Body of pancreas (tissue), 4 donors: ENCODE measurements at regions not wholly inside any gene's neighbourhood (a gene's known extent, or its start where the extent isn't known, plus 50 kb on each side); places are given as distances from the start of the nearest gene placed in this dataset.

Experiments used
- ATAC-seq: fragments of 150-250 bp; one replicate; pipeline ENCODE4 v1.9.1; 2016
- DNase-seq, 4 donors: peaks; one replicate each; pipeline ENCODE4 v3.0.0-alpha.2; 2019
- H3K27ac ChIP-seq, 4 donors: fragments of 200-600 bp; sonication (generic); 1 replicate in 3 of 4; 2 replicates in 1 of 4; pipeline versions ENCODE4 v1.5.1 to v1.6.1; 2016 to 2019; ENCODE audit warnings: mild to moderate bottlenecking in 1 of 4, mixed read lengths in 1 of 4, moderate library complexity in 1 of 4
- H3K27me3 ChIP-seq, 2 donors: fragments of 200-600 bp; sonication (generic); one replicate each; pipeline ENCODE4 v1.6.0; 2016; ENCODE audit warnings: mild to moderate bottlenecking in 1 of 2
- H3K36me3 ChIP-seq, 2 donors: fragments of 200-600 bp; sonication (generic); replicated peaks in 1 of 2; 2 replicates each; pipeline ENCODE4 v1.5.1; 2016; ENCODE audit warnings: low read depth in 2 of 2; ENCODE audit not compliant: insufficient read depth in 1 of 2
- H3K4me1 ChIP-seq: fragments of 200-600 bp; sonication (generic); one replicate; pipeline ENCODE4 v1.6.0; 2016
- H3K4me3 ChIP-seq, 2 donors: fragments of 200-600 bp; sonication (generic); 1 replicate in 1 of 2; 2 replicates in 1 of 2; pipeline ENCODE4 v1.5.1; 2016 to 2019
- H3K9me3 ChIP-seq, 3 donors: fragments of 200-600 bp; sonication (generic); 1 replicate in 2 of 3; 2 replicates in 1 of 3; pipeline ENCODE4 v1.5.1; 2016
- POLR2A ChIP-seq, 3 donors: fragments of 450-650 bp; IDR thresholded peaks; one replicate each; pipeline ENCODE4 v1.6.1; 2016; ENCODE audit warnings: antibody characterized with exemption in 3 of 3, mild to moderate bottlenecking in 2 of 3
- WGBS, 2 donors: methylation state at CpG; one replicate each; pipeline ENCODE4 v1.1.5; 2017; 5-methylcytosine and 5-hydroxymethylcytosine counted together
- intact Hi-C: fragments of 100-400 bp; cut with DNase I; formaldehyde crosslinking; loops from one replicate; pipeline ENCODE4 v1.15.1; 2023
- TF ChIP-seq, protein P1 (sequence below), 7 experiments: fragments of 450-650 bp in 4 of 7; fragments of 200-600 bp in 3 of 7; sonication (generic) in 3 of 7; IDR thresholded peaks; one replicate each; pipeline ENCODE4 v1.5.1; 2016 to 2019; ENCODE audit warnings: antibody characterized with exemption in 7 of 7

DNA sequence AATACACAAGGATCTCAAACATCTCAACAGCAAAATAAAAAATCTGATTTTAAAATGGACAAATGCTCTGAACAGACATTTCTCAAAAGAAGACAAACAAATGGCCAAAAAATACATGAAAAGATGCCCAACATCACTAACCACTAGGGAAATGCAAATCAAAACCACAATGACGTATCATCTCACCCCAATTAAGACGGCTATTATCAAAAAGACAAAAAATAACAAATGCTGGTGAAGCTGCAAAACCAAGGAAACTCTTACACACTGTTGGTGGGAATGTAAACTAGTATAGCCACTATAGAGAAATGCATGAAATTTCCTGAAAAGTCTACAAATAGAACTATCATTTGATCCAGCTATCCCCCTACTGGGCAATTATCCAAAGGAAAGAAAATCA is 145.0 kb downstream of the BTG1 start:
- WGBS, 2 donors: 86 to 88% methylated on average over 2 of the region's 2 CpGs

DNA sequence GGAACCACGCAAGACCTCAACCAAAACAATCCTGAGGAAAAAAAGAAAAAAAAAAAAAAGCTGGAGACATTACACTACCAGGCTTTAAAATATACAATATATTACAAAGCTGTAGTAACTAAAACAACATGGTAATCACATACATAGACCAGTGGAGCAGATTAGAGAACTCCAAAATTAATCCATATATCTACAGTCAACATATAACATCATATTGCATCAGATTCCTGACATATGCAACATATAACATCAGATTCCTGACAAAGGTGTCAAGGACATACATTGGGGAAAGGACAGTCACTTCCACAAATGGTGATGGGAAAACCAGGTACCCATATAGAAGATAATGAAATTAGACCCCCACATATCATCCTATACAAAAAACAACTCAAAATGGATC is 145.8 kb downstream of the BTG1 start:
- ATAC-seq: no peak
- no peak for TF ChIP-seq POLR2A (IDR thresholded peaks at IDR 0.05)
- TF ChIP-seq, protein P1, sequence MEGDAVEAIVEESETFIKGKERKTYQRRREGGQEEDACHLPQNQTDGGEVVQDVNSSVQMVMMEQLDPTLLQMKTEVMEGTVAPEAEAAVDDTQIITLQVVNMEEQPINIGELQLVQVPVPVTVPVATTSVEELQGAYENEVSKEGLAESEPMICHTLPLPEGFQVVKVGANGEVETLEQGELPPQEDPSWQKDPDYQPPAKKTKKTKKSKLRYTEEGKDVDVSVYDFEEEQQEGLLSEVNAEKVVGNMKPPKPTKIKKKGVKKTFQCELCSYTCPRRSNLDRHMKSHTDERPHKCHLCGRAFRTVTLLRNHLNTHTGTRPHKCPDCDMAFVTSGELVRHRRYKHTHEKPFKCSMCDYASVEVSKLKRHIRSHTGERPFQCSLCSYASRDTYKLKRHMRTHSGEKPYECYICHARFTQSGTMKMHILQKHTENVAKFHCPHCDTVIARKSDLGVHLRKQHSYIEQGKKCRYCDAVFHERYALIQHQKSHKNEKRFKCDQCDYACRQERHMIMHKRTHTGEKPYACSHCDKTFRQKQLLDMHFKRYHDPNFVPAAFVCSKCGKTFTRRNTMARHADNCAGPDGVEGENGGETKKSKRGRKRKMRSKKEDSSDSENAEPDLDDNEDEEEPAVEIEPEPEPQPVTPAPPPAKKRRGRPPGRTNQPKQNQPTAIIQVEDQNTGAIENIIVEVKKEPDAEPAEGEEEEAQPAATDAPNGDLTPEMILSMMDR (IDR thresholded peaks at IDR 0.05): no peak
- Histone ChIP-seq H3K36me3 (no peaks in the 10 kb centered on the region), H3K27me3 (no peaks in the 10 kb centered on the region), H3K4me1 (peaks cover 20% of the 10 kb centered on the region), H3K4me3 (no peak overlapping the region), H3K27ac (no peak overlapping the region), H3K9me3 (no peaks in the 10 kb centered on the region)
- intact Hi-C loops: no loop called here
- DNase-seq: no peak
- 97 to 100% methylated on average over 1 of the region's 1 CpG for WGBS, 2 donors

More for the DNA sequence above, 145.0 kb downstream of the BTG1 start:
- TF ChIP-seq POLR2A (IDR thresholded peaks at IDR 0.05): no peak
- TF ChIP-seq, protein P1 (IDR thresholded peaks at IDR 0.05): no peak
- Histone ChIP-seq H3K4me3 (no peak overlapping the region), H3K27me3 (no peaks in the 10 kb centered on the region), H3K9me3 (no peaks in the 10 kb centered on the region), H3K4me1 (peaks cover 20% of the 10 kb centered on the region), H3K36me3 (no peaks in the 10 kb centered on the region), H3K27ac (no peak overlapping the region)
- intact Hi-C loops: no loop called here
- DNase-seq: no peak
- no peak for ATAC-seq

GRCh38 chr12:91998316-91998715 is 147.3 kb downstream of the BTG1 start:
- no peaks in the 10 kb centered on the region for H3K9me3 ChIP-seq
- DNase-seq (no peak), ATAC-seq (no peak)
- H3K27me3 ChIP-seq: no peaks in the 10 kb centered on the region
- peaks cover 16% of the 10 kb centered on the region for H3K4me1 ChIP-seq
- H3K4me3 ChIP-seq: no peak overlapping the region
- no peaks in the 10 kb centered on the region for H3K36me3 ChIP-seq
- no peak overlapping the region for H3K27ac ChIP-seq
- WGBS, 2 donors: 94 to 96% methylated on average over 2 of the region's 2 CpGs
- TF ChIP-seq POLR2A (IDR thresholded peaks at IDR 0.05): no peak
- TF ChIP-seq, protein P1 (IDR thresholded peaks at IDR 0.05): no peak
- intact Hi-C loops: no loop called here

DNA sequence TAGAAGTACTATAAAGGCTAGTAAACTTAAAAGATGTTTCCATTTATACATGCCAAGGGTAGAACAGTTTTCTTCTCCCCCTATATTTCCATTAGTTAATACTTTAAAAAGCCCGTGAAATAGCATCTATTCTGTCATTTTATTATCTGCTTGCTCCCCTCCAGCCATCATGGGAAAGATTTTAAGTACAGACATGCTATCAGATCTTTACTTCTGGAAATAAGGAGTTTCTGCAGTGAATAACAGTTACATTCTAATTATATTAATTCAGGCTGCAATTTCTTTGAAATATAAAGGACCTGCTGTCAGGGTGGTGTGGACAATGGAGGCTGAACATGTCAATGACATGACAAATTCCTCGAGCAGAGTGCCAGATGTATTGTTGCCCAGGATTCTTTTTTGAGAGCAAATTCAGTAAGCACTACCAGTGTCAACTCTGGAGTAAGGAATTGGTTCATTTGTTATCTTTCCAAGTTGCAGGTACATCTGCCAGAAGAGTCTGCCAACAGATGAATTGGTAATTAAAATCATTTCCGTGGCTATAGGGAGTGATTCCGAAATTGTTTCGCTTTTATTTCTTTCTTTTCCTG is 151.3 kb downstream of the BTG1 start:
- no peaks in the 10 kb centered on the region for H3K4me1 ChIP-seq
- no peaks in the 10 kb centered on the region for H3K36me3 ChIP-seq
- H3K27ac ChIP-seq: no peak overlapping the region
- DNase-seq: no peak
- 82 to 83% methylated on average over 5 of the region's 5 CpGs for WGBS, 2 donors
- H3K27me3 ChIP-seq: no peaks in the 10 kb centered on the region
- intact Hi-C loops: no loop called here
- H3K4me3 ChIP-seq: no peak overlapping the region
- no peak for TF ChIP-seq POLR2A (IDR thresholded peaks at IDR 0.05)
- TF ChIP-seq, protein P1 (IDR thresholded peaks at IDR 0.05): no peak
- no peak for ATAC-seq
- H3K9me3 ChIP-seq: no peaks in the 10 kb centered on the region

- WGBS, 2 donors: 91 to 93% methylated on average over 6 of the region's 6 CpGs
- H3K27ac ChIP-seq: no peak overlapping the region
- no peak for TF ChIP-seq POLR2A (IDR thresholded peaks at IDR 0.05)
- TF ChIP-seq, protein P1 (IDR thresholded peaks at IDR 0.05): no peak
- no peaks in the 10 kb centered on the region for H3K9me3 ChIP-seq
- DNase-seq (no peak), ATAC-seq (no peak)
- H3K27me3 ChIP-seq: no peaks in the 10 kb centered on the region
- H3K36me3 ChIP-seq: no peaks in the 10 kb centered on the region
- no peak overlapping the region for H3K4me3 ChIP-seq
- intact Hi-C loops: no loop called here
- H3K4me1 ChIP-seq: no peaks in the 10 kb centered on the region
These were observed 152.2 kb downstream of the BTG1 start for GRCh38 chr12:91993287-91994017.
